ENCODE measurements at regions not wholly inside any gene's neighbourhood (a gene's known extent, or its start where the extent isn't known, plus 50 kb on each side); places are given as distances from the start of the nearest gene placed in this dataset.
"Not testable (repeated sequence)": the region's sequence is repeated elsewhere in the genome, so short reads cannot be mapped to it uniquely, and the experiment has no call there.

GRCh38 chr12:114192549-114192948 is 213.4 kb downstream of the TBX5 start:
- DNase-seq = no peak

DNA sequence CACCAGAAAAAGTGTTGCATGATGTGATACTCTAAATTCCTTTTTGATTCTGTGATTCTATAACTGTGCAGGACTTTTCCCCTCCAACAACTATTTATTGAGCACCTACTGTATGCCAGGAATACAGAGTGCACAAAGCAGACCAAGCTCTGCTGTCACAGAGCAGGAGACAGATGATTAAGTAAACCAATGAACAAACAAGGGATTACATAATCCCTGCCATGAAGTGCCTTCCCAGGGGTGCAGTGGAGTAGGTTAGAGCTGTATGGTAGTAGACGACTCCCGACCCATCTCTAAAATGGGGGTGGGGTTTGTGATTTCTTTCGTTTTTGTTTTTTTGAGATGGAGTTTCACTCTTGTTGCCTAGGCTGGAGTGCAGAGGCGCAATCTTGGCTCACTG is 213.9 kb downstream of the TBX5 start:
- no peak for DNase-seq

DNA sequence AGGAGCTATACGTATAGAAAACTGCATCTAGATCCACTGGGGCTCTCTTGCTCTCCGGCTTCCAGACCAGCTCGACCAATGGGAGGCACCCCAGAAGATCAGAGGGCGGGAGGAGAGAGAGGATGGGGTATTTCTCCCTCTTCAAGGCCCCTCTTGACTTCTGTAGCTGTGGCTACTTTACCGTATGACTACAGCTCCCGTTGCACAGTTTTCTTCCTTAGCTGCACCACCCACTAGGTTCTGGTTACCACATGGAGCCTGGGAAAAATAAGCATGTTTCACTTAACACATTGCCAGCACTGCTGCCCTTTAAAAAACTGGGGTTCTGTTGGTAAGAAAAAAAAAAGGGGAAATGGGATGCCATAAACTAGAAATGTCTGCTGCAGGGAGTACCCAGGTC is 214.4 kb downstream of the TBX5 start:
- no peak for DNase-seq

GRCh38 chr12:114190971-114191370 is 215.0 kb downstream of the TBX5 start:
- no peak for DNase-seq

- no peak for DNase-seq
Measured at GRCh38 chr12:114189266-114189665, 216.7 kb downstream of the TBX5 start.

- DNase-seq = no peak
Measured at GRCh38 chr12:114186241-114187002, 219.5 kb downstream of the TBX5 start.

DNA sequence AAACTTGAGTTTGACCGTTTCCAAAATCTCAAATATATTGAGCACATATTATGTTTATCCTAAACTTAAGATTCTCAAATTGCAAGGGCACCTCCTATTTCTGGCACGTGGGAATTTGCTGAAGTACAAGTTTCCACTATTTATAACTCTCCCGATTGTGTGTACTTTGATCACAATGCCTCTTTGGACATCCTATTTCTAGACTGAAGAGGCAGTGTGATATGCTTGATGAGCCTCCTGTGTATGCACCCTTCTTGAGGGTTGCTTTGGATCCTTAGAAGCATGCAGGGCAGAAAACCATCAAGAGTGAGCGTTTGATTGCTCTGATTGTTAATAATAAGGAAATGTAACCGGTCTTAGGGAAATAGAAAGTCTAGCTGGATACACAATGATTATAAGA is 218.9 kb upstream of the RBM19 start:
- no peak for DNase-seq

- no peak for DNase-seq
Measured at GRCh38 chr12:114174326-114174725, 208.2 kb upstream of the RBM19 start.

DNA sequence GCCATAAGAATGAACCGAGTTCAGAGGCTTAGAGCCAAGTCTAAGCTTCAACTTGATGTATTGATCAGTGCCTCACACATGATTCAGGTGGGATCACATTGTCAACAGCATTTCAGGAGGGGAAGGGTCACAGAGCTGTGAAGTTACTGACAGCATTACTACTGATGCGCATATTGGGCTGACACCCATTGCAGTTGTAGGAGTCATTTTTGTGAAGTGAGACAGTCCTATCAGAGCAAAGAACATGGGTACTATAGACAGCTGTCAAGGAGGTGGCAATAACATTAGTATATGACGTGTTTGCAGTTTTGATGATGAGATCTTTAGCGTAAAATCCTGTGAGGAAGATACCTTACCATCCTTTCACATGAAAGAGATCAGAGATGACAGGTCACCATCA is 206.0 kb upstream of the RBM19 start:
- DNase-seq = no peak

DNA sequence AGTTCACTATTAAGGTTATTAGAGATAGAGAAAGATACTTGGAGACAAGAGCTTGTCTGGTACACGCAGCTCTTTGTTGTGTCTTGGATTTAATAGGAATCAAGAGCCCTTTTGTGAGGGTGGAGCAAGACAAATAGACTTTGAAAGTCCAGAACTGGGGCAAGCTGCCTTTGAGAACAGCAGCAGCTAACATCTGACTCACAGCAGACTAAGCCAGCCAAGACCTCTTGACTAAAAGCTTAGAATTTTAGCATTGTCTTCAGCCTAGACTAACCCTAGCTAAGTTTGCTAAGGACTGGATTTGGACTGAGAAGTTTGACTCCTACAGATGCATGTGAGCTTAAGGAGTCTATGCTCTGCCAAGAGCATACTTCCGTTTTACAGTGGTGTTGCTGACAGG is 201.9 kb upstream of the RBM19 start:
- DNase-seq = no peak

GRCh38 chr12:114167431-114167830 is 201.3 kb upstream of the RBM19 start:
- no peak for DNase-seq

DNA sequence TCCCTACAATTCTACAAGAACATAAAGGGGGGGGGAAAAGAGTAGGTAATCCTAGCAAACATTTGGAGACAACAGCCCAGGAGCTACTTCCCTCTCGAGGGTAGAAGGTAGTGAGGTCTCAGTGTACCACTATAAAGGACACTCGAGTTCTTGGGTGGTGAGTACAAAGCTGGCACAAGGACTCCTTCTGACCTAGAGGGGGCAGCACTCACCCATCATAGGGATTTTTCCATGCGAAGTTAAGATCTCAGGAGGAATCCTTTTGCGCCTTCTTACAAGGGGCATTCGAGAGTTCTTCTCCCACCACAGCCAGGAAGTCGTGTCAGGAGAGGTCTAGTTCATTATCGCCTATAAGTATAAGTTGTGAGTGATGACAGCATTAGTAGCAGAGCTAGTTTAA is 200.2 kb upstream of the RBM19 start:
- DNase-seq = peak; percentile 48

DNA sequence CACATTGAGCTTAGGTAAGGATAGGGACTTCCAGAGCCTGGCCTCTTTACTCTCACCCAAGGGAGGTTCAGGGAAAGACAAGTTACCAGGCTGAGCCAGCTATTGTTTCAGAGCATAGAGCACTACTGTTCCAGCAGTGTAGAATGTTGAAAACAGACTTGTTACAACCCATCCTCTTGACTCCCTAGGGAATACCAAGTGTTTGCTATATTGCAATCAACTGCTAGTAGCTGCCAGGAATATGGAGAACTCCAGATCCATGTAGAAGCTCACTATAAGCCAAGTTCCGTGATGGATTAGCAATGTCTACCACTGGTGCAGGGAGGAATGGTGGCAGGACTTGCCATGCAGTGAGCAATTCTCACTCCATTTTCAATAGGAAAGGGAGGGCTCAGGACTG is 199.8 kb upstream of the RBM19 start:
- no peak for DNase-seq

- no peak for DNase-seq
Measured at GRCh38 chr12:114164351-114164750, 198.2 kb upstream of the RBM19 start.

- no peak for DNase-seq
Measured at GRCh38 chr12:114163771-114164170, 197.6 kb upstream of the RBM19 start.

DNA sequence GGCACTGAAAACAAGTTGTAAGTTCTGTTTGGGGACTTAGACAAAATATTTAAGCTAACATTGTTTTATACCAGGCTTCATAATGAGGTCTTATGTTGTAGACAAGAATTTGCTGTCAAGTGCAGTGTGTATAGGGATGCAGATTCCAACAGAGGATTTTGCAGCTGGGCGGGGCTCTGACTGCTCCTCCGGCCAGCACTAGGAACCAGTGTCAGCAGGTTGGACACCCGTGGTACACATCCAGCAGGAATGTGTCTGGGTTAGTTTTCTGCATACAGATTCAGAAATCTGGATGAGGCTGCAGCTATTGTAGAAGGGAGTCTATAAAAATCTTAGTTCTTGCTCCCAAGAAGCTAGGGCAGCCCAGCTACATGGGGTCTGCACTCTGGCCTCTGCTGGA is 194.3 kb upstream of the RBM19 start:
- DNase-seq = no peak

DNA sequence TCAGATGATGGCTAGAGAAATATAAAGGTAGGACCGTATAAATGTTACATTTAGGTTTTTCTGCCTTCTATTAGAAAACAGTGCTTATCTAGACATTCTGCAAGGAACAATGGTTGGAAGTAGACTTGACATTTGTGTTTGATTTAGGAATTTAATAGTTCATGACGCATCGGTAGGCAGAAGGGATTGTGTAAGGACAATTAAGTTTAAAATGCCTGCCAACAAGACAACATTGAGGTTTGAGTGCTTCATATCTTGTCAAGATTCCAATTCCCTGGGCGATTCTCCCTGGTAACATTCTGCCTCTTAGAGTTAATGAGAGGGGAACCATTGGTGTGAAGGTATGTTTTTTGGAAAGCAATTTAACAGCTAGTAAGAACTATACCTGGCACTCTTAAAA is 186.8 kb upstream of the RBM19 start:
- no peak for DNase-seq

DNA sequence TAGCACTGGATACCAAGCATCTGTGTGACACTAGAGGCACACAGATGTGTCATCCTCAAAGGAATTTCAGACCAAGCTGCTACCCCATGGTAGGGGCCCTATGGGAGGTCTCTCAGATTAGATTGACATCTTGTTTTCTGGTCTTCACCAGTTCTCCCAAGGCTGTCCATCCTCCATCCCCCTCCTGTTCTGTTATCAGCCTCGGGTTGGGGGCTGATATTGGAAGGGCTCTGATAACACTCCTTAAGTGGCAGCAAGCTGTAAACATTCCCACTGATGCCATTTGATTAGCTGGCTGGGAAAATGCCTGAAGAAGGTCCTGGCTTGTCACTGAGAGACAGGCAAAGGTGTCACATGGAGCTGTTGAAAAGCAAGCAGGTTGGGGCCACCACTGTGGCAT is 185.9 kb upstream of the RBM19 start:
- DNase-seq = no peak

- DNase-seq = not testable (repeated sequence)
Measured at GRCh38 chr12:114150584-114150983, 184.5 kb upstream of the RBM19 start.

GRCh38 chr12:114141921-114142564 is 175.9 kb upstream of the RBM19 start:
- DNase-seq = no peak

GRCh38 chr12:114140576-114140975 is 174.5 kb upstream of the RBM19 start:
- DNase-seq = peak; percentile 19

DNA sequence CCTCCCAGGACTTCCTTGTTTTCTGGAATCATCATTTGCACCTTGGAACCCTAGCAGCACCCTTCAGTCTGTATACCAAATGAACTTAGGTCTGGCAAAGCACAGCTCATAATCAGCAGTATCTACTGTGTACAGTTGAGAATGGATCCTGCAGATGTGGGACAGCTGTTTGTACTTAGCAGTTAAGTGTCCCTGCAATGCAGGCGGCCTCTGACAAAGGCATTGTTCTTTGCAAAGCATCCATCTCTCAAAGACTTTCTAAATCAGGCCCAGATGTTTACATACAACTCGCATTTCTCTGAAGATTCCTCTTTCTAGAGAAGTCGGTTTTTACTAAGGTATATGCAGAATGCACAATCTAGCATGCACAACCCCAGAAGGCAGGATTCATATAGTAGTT is 170.5 kb upstream of the RBM19 start:
- no peak for DNase-seq

- no peak for DNase-seq
Measured at GRCh38 chr12:114134922-114135321, 168.8 kb upstream of the RBM19 start.

DNA sequence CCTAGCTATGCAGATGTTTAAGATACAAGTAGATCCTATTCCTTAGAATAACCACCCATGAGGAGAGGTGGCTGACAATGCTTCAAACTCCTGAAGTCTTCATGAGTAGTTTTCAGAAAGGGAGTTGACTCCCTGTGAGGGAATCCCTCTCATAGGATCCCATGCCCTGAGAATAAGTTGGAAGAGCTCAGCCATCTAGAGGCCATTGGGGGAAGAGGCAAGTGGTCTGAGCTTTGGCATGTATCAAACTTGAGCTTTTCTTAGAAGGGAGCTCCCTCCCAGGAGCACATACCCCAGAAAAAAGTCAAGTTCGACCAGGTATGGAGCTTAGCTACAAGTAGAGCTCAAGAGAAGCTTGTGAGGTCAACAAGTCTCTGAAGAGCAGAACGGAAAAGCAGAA is 165.7 kb upstream of the RBM19 start:
- no peak for DNase-seq
